Hepatocyte (in vitro differentiated cells): ENCODE measurements at regions not wholly inside any gene's neighbourhood (a gene's known extent, or its start where the extent isn't known, plus 50 kb on each side); places are given as distances from the start of the nearest gene placed in this dataset.

Experiments
- CTCF ChIP-seq: fragments of 200-600 bp; sonication (generic); IDR thresholded peaks from 2 replicates; pipeline ENCODE4 v1.5.1; 2016; ENCODE audit warnings: antibody characterized with exemption, mild to moderate bottlenecking; ENCODE audit not compliant: poor library complexity
- EZH2 ChIP-seq: fragments of 200-600 bp; sonication (generic); IDR thresholded peaks from 2 replicates; pipeline ENCODE4 v1.6.1; 2016; ENCODE audit warnings: antibody characterized with exemption, mild to moderate bottlenecking, borderline replicate concordance
- EZH2phosphoT487 ChIP-seq: fragments of 200-600 bp; sonication (generic); IDR thresholded peaks from one replicate; pipeline ENCODE4 v1.6.1; 2018; ENCODE audit warnings: antibody characterized with exemption, mild to moderate bottlenecking, low read depth, moderate library complexity; ENCODE audit not compliant: unreplicated experiment, severe bottlenecking

- no peak for TF ChIP-seq EZH2
- TF ChIP-seq CTCF, result no peak
- no peak for TF ChIP-seq EZH2phosphoT487
Measured at GRCh38 chrX:148185631-148186030, 204.5 kb downstream of the FMR1NB start.
